Lower leg skin (tissue), 3 donors: ENCODE measurements at regions not wholly inside any gene's neighbourhood (a gene's known extent, or its start where the extent isn't known, plus 50 kb on each side); places are given as distances from the start of the nearest gene placed in this dataset.
"Not testable (repeated sequence)": the region's sequence is repeated elsewhere in the genome, so short reads cannot be mapped to it uniquely, and the experiment has no call there.

ENCODE experiments used
- CTCF ChIP-seq, 3 donors: fragments of 450-650 bp; IDR thresholded peaks; one replicate each; pipeline ENCODE4 v1.5.1; 2016; ENCODE audit warnings: antibody characterized with exemption in 3 of 3, mild to moderate bottlenecking in 3 of 3, moderate library complexity in 2 of 3
- POLR2A ChIP-seq, 2 donors: fragments of 450-650 bp; IDR thresholded peaks; one replicate each; pipeline ENCODE4 v1.6.1; 2016 to 2017; ENCODE audit warnings: antibody characterized with exemption in 2 of 2, mild to moderate bottlenecking in 1 of 2, moderate library complexity in 1 of 2

GRCh38 chr3:195990841-195991174, 82.5 kb upstream of the TNK2 start:
- not testable (repeated sequence) for TF ChIP-seq CTCF, POLR2A (IDR thresholded peaks at IDR 0.05)
